Right ventricle myocardium superior (tissue), 1 donor: ENCODE measurements at regions not wholly inside any gene's neighbourhood (a gene's known extent, or its start where the extent isn't known, plus 50 kb on each side); places are given as distances from the start of the nearest gene placed in this dataset.

Experiments
- ATAC-seq: fragments of 200-7000 bp; cut with Tn5 transposase; one replicate; pipeline ENCODE4 v1.9.1; 2020; ENCODE audit warnings: mild to moderate bottlenecking; ENCODE audit not compliant: poor library complexity
- DNase-seq: peaks from one replicate; pipeline ENCODE4 v3.0.0-alpha.2; 2020
- intact Hi-C: fragments of 100-400 bp; cut with DNase I; formaldehyde crosslinking; loops from one replicate; pipeline ENCODE4 v1.11.2; 2022
- donor health status: DM: no; HTN: yes; CAD: no; lungs with severe emphysema.

DNA sequence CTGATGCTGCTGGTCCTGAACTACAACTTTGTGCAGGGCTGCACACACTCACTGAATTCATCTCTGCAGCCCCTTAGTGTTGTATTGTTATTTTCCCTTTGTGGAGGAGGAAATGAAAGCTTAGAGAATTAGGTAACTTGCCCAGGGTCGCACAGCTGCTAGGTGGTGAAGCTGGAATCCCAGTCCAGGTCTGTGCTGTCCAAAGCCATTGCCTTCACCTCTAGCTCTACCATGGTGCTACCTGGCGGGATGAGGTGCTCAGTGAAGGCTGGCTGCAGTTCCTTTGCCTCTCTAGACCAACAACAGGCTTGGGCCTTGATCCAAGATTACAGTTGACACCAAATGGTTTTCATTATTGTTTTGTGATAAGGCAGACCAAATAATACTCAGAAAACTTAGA is 177.8 kb upstream of the PITX1 start:
- no peak for ATAC-seq
- intact Hi-C loops = no loop called here
- no peak for DNase-seq

DNA sequence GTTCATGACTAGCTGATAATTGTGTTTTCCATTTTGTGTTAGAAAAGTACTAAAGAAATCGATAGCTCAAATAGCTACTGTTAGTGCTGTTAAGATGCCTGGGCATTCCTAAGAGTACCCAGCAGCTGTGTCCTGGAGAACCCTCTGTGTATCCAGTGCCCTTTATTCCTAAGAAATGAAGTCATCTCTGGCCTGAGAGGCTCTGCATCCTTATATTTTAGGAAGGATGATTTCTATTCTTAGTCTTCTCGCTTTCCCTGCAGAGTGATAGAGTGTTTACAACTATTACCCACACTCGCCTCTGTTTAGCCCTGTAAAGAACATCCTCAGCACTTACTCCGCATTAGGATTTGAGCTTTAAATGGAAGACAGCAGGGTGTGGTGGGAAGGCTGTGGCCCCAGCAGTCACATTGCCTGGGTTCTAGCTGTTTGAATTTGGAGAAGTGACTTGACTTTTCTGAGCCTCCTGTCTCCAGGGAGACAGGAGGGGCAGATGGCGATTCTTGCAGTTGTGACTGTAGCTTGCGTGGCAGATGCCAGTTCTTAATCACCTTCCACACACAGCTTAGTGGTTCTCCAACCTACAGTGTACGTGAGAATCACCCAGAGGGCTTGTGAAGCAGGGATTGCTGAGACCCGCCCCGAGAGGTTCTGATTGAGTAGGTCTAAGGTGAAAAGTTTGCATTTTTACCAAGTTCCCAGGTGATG is 177.2 kb upstream of the PITX1 start:
- intact Hi-C loops = no loop called here
- DNase-seq (no peak), ATAC-seq (no peak)

DNA sequence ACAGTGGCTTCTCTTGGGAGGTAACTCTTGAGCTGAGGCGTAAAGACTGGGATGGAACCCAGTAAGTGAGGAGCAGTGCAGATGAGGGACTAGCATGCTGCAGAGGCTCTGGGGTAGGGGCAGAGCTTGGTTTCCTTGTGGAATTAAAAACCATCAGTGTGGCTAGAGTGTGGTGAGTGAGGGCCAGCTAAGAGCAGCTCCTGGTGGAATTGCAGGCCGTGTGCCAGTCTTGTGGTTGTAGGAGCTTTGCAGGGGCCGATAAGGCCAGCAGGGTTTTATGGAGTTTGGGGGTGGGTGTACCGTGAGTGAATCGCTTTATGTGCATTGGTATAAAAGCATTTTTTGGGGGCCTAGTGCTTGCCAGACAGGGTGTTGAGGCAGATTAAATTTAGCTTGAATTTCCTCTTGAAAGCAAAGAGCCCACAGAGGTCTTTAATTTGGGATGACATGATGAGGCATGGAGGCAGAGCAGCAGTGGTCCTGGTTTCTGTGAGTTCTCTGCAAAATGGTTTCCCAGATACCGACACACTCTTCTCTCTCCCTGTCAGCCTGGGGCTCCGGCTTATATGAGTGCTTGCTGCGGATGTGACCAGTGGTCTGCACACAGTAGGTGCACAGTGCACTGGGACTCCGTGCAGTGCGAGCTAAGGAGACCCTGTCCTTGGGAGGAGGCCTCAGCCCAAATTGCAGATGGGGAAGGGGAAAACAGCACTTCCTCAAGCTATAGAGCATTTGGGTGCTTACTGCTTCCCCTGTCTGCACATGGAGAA is 176.4 kb upstream of the PITX1 start:
- DNase-seq (no peak), ATAC-seq (no peak)
- intact Hi-C loops = no loop called here

DNA sequence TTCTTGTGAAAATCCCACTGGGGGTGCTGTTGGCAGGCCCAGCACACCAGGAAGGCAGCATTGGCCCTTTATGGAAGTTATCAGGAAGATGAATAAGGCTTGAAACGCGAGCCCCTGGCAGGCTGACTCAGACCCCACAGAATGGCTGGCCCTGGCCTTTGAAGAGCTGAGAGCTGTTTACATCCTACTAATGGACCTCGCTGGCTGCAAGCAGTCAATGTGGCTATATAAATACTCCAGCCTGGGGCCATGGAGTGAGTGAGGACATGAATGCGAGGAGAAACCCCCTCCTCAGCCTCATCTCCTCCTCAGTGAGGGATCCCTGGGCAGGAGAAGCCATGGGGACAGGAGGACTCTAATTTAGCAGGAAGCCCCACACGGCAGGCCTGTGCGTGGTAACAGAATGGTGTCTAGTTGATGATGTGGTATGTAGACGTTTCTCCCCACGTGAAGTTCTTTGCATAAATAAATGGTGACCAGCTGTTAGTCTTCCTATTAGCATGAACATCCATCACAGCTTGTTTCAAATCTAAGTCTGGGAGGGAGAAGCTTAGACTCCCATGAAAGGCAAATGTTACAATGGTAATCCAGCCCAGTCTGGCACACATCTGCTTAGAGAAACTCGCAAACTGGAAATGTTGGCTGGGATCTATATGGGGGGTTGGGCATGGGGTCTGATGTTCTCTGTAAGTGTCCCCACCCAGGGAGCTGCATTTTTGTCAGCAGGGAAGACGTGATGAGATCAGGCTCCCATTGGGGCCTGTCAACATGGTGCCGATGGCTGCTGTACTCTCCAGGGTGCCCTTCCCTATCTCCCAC is 175.1 kb upstream of the PITX1 start:
- intact Hi-C loops = no loop called here
- ATAC-seq (no peak), DNase-seq (peak; percentile 53)

DNA sequence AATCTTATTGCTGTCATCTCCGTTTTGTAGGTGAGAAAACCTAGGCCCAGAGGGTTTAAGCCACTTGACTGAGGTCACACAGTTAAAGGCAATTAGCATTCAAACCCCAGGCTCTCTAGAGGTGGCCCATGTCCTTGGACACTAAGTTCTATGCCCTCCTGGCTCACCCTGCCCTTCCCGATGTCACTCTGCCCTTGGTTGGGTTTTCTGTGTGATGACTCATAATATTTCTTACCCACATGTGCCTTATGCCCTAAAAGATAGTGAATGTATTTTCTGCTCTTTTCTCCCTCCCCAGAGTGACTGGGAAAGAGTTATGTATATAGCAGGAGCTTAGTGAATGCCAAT is 174.5 kb upstream of the PITX1 start:
- intact Hi-C loops = no loop called here
- DNase-seq (no peak), ATAC-seq (no peak)

DNA sequence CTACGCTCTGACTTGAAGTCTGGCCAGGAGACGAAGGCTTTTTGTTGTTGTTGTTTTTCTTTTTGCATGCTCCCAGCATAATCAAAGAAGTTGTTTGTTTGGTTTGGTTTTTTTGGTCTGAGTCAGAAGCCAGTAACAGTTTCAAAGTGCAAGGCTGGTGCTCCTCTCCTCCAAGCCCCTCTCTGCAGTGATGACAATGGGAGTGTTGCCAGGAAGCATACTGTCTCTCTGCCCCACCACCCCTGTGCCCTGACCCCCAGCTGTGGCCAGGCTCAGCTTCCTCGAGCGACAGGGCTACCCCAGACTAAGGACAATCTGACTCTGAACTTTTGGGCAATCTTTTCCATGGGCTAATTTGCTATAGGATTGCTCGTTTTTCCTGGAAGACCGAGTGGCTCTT is 173.8 kb upstream of the PITX1 start:
- ATAC-seq = no peak
- intact Hi-C loops = no loop called here
- DNase-seq = no peak

DNA sequence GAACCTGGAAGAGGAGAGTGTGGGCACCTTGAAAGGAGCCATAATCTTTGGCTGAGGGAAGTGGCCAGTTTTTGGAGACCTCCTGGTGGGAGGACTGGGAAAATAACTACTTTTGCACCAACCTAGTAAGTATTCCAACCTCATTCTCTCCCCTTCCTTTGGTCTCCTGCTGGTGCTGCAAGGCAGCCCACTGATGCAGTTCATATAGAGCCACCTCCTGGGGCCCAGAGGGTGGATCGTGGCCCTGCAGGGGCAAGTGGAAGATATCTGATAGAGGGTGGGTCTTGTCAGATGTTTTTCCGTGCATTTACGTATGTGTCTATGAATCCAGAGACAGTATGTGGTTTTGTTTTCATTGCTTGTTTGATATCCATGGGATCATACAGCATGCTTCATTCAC is 172.8 kb upstream of the PITX1 start:
- intact Hi-C loops = no loop called here
- ATAC-seq = no peak
- DNase-seq = no peak

DNA sequence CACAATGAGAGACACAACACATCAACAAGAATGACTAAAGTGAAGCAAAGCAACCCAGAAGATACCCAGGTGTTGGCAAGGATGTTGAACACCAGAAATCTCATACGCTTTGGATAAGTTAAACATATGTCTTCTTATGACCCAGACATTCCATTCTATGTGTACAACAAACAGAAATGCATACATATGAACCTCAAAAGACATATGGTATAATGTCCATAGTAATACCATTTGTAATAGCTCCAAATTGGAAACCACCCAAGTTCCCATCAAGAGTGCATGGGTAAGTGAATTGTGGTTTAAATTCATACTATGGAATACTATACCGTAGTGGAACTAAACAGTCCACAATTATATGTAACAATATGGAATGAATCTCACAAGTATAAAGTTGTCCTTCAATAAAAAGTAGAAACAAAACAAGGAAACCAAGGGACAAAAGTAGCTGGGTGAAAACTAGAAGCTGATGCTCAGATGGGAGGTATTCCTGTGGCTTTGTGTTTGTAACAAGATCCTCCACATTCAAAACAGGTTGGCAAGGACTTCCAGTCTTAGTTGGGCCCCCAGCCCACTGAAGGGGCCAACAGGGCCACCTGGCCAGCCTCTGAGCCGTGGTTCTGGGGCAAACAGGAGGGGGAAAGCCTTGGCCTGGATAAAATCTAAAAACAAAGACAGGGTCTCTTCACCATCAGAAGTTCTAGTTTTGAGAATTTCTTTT is 171.8 kb upstream of the PITX1 start:
- ATAC-seq (no peak), DNase-seq (no peak)
- intact Hi-C loops = no loop called here

DNA sequence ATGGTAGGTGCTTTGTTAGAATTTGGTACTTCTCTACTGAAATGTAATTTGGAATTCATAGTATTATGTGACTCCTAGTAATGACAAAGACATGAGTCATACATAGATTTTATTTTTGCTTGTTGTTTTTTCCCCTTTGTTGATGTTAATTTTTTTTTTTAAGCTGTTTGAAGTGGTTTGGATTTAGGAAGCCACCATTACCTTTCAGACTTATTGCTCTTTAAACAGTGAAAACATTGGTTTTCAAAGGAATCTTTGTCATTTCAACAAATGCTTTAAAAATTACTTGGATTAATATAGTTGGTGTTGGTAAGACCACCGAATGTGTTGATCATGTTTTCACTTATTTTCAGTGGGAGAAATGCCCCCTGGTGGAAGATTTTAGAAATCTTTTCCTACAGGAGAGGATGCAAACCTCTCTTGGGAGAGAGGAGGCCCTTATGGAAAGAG is 170.1 kb upstream of the PITX1 start:
- intact Hi-C loops = no loop called here

DNA sequence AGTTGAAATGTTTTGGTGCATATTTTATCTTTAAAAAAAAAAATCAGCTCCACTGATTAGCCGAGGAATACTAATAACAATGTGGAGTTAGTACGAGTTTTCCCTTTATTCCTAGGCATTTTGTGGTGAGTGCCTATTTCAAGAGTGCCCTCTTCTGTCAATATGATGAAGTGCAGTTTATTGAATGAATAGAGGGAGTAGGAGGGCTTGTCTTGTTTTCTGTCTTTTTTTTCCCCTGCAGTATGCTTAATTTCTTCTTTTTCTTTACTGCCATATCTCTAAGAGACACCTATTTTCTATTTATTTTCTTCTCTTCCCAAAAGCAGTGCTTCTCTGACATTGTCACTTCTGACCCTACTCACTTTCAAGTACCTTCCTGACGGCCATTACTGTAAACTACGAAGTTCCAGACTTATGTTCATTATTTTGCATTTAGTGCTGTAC is 169.6 kb upstream of the PITX1 start:
- ATAC-seq = no peak
- intact Hi-C loops = no loop called here
- no peak for DNase-seq

More for the DNA sequence above, 170.1 kb upstream of the PITX1 start:
- DNase-seq (no peak), ATAC-seq (no peak)

DNA sequence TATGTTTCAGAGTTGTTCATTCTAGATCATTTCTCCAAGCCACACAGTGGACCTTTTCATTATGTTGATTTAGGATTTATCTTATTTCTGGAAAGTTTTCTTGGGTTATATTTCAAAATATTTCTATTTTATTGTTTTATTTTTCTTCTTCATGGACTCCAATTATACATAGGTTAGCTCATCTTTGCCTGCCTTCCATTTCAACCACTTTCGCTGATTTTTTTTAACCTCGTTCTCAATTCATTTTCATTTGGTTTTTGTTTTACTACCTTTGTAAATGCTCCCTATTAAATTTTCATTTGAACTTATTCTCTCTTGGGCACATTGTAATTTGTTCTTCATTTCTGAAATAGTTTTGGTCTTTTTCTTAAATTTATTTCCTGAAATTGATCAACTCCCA is 169.0 kb upstream of the PITX1 start:
- no peak for DNase-seq
- intact Hi-C loops = no loop called here
- no peak for ATAC-seq

DNA sequence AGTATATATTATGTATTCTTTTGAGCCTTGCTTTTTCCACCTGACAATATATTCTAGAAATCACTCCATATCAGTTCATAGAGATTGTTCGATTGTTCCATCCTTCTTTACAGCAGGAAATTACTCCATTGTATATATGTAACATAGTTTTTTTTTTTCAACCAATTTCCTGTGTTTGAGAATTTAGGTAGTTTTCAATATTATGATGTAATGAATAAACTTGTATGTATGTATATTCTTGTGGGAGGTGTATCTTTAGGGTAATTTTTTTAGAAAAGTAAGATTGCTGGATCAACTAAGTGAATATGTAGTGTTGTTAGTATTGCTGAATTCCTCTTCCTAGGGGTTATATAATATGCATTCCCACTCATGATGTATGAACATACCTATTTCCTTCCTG is 165.9 kb upstream of the PITX1 start:
- intact Hi-C loops = loop anchor here (10.0 kb wide), 2 partner anchors 145 to 285 kb away; no protein-coding TSS in a partner anchor
- no peak for DNase-seq

DNA sequence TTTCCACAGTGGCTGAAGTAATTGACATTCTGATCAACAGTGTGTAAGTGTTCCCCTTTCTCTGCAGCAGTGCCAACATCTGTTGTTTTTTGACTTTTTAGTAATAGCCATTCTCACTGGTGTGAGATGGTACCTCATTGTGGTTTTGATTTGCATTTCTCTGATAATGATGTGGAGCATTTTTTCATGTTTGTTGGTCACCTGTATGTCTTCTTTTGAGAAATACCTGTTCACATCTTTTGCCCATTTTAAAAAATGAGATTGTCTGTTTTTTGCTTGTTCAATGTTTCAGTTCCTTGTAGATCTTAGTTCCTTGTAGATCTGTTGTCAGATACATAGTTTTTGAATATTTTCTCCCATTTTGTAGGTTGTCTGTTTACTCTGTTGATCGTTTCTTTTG is 162.5 kb upstream of the PITX1 start:
- intact Hi-C loops = loop anchor here (10.0 kb wide), 2 partner anchors 142 to 282 kb away; no protein-coding TSS in a partner anchor
- ATAC-seq = no peak

More for the DNA sequence above, 165.9 kb upstream of the PITX1 start:
- ATAC-seq = no peak

DNA sequence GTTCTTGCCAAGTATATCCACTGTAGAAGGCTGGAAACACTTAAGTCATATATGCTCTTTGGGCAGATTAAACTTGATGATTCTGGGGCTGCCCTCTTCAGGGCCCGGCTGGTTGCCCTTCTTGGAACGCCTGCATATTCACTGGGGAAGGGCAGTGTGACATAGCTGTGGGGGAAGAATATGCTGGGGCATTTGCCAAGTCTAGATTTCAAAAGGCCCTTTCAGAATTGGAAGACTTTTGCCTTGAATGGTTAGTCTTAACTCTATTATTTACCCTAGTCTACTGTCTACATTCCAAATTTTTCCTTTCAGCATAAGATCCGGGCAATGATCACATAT is 161.2 kb upstream of the PITX1 start:
- ATAC-seq = peak; percentile 7
- DNase-seq = no peak
- intact Hi-C loops = loop anchor here (10.0 kb wide), 2 partner anchors 140 to 280 kb away; no protein-coding TSS in a partner anchor

More for the DNA sequence above, 162.5 kb upstream of the PITX1 start:
- DNase-seq = no peak

DNA sequence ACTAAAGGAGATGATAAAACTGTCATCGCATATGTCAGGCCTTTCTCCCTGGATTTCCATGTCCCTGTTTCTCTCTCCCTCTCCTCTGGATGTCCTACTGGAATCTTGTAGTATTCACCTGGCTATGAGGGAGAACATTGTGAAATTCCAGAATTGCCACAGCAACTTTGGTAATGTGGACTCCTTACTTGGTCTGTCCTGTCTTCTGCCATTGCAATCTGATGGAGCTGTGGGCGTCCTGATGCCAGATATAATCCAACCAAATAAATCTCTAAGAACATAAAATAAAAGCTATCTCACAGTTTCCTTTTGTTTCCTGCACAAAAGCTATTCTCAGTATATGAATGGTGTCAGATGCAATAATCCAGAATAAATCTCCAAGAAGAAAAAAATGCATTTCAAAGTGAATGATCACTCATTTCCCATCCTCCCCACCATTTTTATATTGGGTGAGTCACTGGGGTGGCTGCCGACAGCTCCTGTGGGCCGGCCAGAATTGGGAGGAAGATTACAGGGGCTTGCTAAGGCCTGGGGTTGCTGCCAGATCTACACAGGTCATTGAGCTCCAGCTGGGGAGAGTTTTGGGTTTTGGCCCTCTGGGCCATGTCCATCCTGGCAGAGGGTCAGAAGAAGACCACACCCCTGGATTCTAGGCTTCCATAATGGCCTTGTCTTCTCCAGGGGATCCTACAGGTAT is 160.7 kb upstream of the PITX1 start:
- ATAC-seq = peak; percentile 51
- peak; percentile 61 for DNase-seq
- intact Hi-C loops = loop anchor here (10.0 kb wide), 2 partner anchors 140 to 280 kb away; no protein-coding TSS in a partner anchor

DNA sequence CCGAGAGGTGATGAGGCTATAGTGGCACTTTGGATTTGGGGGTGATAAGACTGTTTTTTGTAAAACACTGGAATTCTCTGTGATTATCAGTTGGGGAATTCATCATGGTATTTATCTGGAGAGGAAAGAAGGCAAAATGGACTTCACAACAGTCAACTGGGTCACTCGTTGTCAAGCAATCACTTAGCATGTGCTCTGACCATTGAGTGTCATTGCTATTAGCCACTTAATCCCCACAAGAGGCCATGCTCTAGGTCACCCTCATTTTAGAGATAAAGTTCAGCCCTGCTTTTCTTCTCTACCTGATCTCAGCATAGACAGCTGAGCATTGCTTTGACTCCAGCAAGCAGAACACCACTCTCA is 160.1 kb upstream of the PITX1 start:
- ATAC-seq (peak; percentile 41), DNase-seq (no peak)
- intact Hi-C loops = loop anchor here (10.0 kb wide), 2 partner anchors 139 to 279 kb away; no protein-coding TSS in a partner anchor

DNA sequence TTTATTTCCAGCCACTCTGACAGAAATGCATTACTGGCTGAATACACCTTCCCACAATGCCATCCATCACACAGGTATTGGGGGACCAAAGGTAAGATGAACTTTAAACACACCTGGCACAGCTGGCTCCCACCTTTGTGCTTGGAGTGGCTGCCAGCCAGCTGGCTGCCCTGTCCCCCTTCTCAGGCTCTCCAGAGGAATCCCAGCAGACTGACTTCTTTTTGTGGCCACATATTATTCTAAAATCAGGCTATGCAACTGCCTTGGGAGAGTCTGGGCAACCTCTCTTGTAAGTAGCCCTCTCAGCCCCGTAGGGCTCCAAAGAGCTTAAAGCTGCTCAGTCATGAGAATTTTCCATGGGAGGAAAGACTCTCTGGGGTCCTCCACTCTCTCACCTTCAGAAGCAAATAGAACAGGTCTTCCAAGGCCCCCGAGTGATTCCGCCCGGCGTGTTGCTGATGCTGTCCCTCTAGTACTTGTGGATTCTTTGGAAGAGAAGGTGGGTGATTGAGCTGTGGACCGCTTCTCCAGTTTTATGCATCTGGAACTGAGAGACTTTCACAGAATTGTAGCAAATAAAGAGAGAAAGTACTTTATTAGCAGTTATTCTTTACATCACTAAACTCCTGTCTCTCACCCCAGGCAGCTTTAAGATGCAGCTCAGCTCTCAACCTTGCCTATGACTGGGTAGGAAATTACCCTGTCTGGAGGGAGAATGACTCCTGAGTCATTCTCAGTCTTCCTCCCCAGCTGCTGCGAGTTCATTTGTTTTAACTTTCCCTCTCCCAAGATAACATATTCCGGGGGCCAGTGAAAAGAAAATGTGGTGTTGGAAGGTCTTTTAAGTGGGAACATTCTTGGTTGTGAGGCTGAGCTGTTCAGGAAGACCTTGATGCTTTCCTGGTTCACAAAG is 159.4 kb upstream of the PITX1 start:
- ATAC-seq (no peak), DNase-seq (no peak)
- intact Hi-C loops = loop anchor here (10.0 kb wide), 2 partner anchors 139 to 279 kb away; no protein-coding TSS in a partner anchor
